Stomach (tissue), 8 donors: ENCODE measurements at regions not wholly inside any gene's neighbourhood (a gene's known extent, or its start where the extent isn't known, plus 50 kb on each side); places are given as distances from the start of the nearest gene placed in this dataset.

ENCODE experiments used
- DNase-seq, 2 donors: peaks; one replicate each; pipeline versions ENCODE4 v3.0.0 to v3.0.0-alpha.2; 2013 to 2019
- H3K27ac ChIP-seq, 5 donors: fragments of 200-600 bp in 4 of 5; sonication (generic) in 4 of 5; one replicate each; pipeline ENCODE4 v1.5.1; 2013 to 2019; ENCODE audit warnings: mild to moderate bottlenecking in 1 of 5, moderate library complexity in 1 of 5
- H3K27me3 ChIP-seq, 3 donors: fragments of 200-600 bp; sonication (generic); one replicate each; pipeline ENCODE4 v1.5.1; 2017 to 2019; ENCODE audit warnings: mixed run types in 1 of 3
- H3K36me3 ChIP-seq, 4 donors: fragments of 200-600 bp; sonication (generic); 1 replicate in 3 of 4; 2 replicates in 1 of 4; pipeline ENCODE4 v1.5.1; 2016 to 2019
- H3K4me1 ChIP-seq, 4 donors: fragments of 200-600 bp; sonication (generic); one replicate each; pipeline ENCODE4 v1.5.1; 2016 to 2019
- H3K4me3 ChIP-seq, 4 donors: fragments of 200-600 bp; sonication (generic) in 3 of 4; one replicate each; pipeline ENCODE4 v1.5.1; 2016 to 2019; ENCODE audit warnings: mild to moderate bottlenecking in 1 of 4
- H3K9me3 ChIP-seq, 4 donors: fragments of 200-600 bp; sonication (generic); one replicate each; pipeline ENCODE4 v1.5.1; 2016 to 2019
- EP300 ChIP-seq: sonication (generic); formaldehyde crosslinking; IDR thresholded peaks from one replicate; pipeline ENCODE4 v1.6.1; 2017; ENCODE audit warnings: antibody characterized with exemption
- POLR2A ChIP-seq, 4 donors: fragments of 450-650 bp; IDR thresholded peaks; one replicate each; pipeline ENCODE4 v1.6.1; 2016; ENCODE audit warnings: antibody characterized with exemption in 4 of 4, control low read depth in 2 of 4, mild to moderate bottlenecking in 1 of 4, moderate library complexity in 1 of 4
- POLR2AphosphoS5 ChIP-seq, 3 donors: sonication (generic); formaldehyde crosslinking; IDR thresholded peaks; one replicate each; pipeline ENCODE4 v1.6.1; 2016; ENCODE audit warnings: antibody characterized with exemption in 3 of 3
- WGBS, 5 donors: extraction: QIAGEN DNeasy Blood & Tissue Kit in 3 of 5; methylation state at CpG; one replicate each; pipeline versions ENCODE4 v1.1.5 to v1.1.7; 2013 to 2018; 5-methylcytosine and 5-hydroxymethylcytosine counted together
- intact Hi-C: fragments of 100-400 bp; cut with DNase I; formaldehyde crosslinking; loops from one replicate; pipeline ENCODE4 v1.15.1; 2023; ENCODE audit warnings: low total_unique reads
- TF ChIP-seq, protein P1 (sequence below), 7 experiments: fragments of 450-650 bp in 4 of 7; fragments of 200-600 bp in 3 of 7; sonication (generic) in 3 of 7; IDR thresholded peaks; one replicate each; pipeline ENCODE4 v1.5.1; 2016 to 2019; ENCODE audit warnings: antibody characterized with exemption in 7 of 7, control low read depth in 2 of 7, mild to moderate bottlenecking in 1 of 7
- donor health status: healthy with polysubstance abuse.
- donor health status: Bipolar disorder and iron deficiency.
- donor health status: healthy.

DNA sequence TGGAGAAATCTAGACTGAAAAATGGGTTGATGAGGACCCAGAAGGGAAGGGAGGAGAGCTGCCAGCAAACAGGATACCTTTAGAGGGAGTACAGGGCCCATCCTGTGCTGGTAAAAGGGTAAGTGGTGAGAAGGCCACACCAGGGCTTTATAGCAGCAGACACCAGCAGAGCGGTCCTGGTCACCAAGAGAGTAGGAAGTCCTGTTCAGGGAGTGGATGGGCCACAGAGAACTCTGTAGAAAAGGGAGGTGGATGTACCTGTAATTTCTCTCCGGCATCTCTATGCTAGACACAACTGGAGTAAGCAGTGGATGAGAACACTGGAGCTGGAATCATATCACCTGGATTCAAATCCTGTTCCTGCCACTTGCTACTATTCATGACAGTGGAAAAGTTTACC is 867.2 kb downstream of the CCSER2 start:
- intact Hi-C loops = no loop called here
- DNase-seq = no peak
- Histone ChIP-seq H3K4me3 (no peak overlapping the region), H3K27ac (no peak overlapping the region), H3K27me3 (no peaks in the 10 kb centered on the region), H3K36me3 (no peaks in the 10 kb centered on the region), H3K4me1 (no peaks in the 10 kb centered on the region), H3K9me3 (no peaks in the 10 kb centered on the region)
- 48 to 85% (median 58%) methylated on average over 2 of the region's 2 CpGs for WGBS, 5 donors
- TF ChIP-seq POLR2AphosphoS5 (IDR thresholded peaks at IDR 0.05) = no peak

DNA sequence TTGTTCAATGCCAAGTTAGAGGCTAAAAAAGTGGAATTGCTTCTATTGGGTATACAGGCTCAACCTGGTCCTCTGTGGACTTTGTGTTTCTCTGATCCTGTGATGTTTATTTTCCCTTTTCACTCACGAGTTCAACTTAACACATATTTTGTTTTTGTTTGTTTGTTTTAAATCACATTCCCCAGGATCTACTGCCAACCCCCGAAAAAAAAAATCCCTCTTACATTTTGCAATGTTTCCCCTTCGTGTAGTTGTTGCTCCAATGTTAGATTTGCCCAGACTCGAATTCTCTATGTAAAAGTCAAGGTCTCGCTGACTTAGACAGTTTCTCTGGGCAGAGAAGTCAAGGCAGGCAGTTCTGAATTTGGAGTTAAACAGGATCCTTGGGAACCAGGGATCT is 876.4 kb downstream of the CCSER2 start:
- intact Hi-C loops = no loop called here

DNA sequence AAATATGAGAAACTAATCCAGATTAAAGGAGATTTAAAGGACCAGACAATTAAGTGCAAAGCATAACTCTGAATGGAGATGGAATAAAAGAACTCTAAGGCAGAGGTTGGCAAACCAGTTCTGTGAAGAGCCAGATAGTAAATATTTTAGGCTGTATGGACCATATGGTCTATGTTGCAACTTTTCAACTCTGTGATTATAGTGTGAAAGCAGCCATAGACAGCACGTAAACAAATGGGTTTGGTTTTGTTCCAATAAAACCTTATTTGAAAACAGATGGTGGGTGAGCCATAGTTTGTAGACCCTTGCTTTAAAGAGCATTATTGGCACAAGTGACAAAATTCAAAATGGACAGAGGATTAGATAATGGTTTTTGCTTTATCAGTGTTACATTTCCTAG is 884.1 kb downstream of the CCSER2 start:
- DNase-seq = no peak
- Histone ChIP-seq H3K9me3 (no peaks in the 10 kb centered on the region), H3K4me3 (no peak overlapping the region), H3K4me1 (no peaks in the 10 kb centered on the region), H3K27ac (no peak overlapping the region), H3K36me3 (no peaks in the 10 kb centered on the region), H3K27me3 (no peaks in the 10 kb centered on the region)
- no peak for TF ChIP-seq POLR2A (IDR thresholded peaks at IDR 0.05)
- no peak for TF ChIP-seq EP300
- TF ChIP-seq, protein P1, sequence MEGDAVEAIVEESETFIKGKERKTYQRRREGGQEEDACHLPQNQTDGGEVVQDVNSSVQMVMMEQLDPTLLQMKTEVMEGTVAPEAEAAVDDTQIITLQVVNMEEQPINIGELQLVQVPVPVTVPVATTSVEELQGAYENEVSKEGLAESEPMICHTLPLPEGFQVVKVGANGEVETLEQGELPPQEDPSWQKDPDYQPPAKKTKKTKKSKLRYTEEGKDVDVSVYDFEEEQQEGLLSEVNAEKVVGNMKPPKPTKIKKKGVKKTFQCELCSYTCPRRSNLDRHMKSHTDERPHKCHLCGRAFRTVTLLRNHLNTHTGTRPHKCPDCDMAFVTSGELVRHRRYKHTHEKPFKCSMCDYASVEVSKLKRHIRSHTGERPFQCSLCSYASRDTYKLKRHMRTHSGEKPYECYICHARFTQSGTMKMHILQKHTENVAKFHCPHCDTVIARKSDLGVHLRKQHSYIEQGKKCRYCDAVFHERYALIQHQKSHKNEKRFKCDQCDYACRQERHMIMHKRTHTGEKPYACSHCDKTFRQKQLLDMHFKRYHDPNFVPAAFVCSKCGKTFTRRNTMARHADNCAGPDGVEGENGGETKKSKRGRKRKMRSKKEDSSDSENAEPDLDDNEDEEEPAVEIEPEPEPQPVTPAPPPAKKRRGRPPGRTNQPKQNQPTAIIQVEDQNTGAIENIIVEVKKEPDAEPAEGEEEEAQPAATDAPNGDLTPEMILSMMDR (IDR thresholded peaks at IDR 0.05) = no peak
- no peak for TF ChIP-seq POLR2AphosphoS5 (IDR thresholded peaks at IDR 0.05)
- intact Hi-C loops = no loop called here
- WGBS, 5 donors = 36 to 71% (median 55%) methylated on average over 1 of the region's 1 CpG

More for the DNA sequence above, 876.4 kb downstream of the CCSER2 start:
- H3K27me3 ChIP-seq = no peaks in the 10 kb centered on the region
- no peak overlapping the region for H3K27ac ChIP-seq
- WGBS, 5 donors = 61 to 70% (median 64%) methylated on average over 5 of the region's 5 CpGs
- no peak overlapping the region for H3K4me3 ChIP-seq
- no peak for DNase-seq
- TF ChIP-seq POLR2A (IDR thresholded peaks at IDR 0.05) (no peak), EP300 (no peak), POLR2AphosphoS5 (IDR thresholded peaks at IDR 0.05) (no peak)
- TF ChIP-seq, protein P1 (IDR thresholded peaks at IDR 0.05) = no peak
- no peaks in the 10 kb centered on the region for H3K9me3 ChIP-seq
- no peaks in the 10 kb centered on the region for H3K36me3 ChIP-seq
- no peaks in the 10 kb centered on the region for H3K4me1 ChIP-seq

DNA sequence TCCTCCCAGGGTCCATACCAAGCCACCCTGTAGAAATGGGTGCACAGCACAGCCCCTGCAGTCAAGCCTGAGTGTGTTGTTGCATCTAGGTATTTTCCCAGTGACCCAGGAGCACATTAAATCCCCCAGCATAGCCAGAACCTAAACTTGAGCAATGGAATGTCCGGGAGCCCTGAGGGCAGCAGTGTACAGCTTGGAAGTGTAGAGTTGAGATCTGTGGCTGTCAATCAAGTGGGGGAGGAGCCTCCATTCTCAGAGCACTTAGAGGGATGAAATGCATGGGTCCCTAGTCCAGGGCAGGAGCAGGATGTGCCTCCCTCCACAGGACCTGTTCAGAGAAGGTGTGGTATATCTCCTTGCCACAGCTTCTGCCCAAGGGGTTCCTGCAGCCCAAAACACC is 885.1 kb downstream of the CCSER2 start:
- H3K9me3 ChIP-seq = peaks cover 0 to 3% (median 0%) of the 10 kb centered on the region in 4 donors
- intact Hi-C loops = no loop called here
- TF ChIP-seq, protein P1 (IDR thresholded peaks at IDR 0.05) = no peak
- no peak for TF ChIP-seq POLR2A (IDR thresholded peaks at IDR 0.05)
- TF ChIP-seq EP300 = no peak
- TF ChIP-seq POLR2AphosphoS5 (IDR thresholded peaks at IDR 0.05) = no peak
- no peak for DNase-seq
- no peaks in the 10 kb centered on the region for H3K27me3 ChIP-seq
- H3K36me3 ChIP-seq = no peaks in the 10 kb centered on the region
- H3K4me3 ChIP-seq = no peak overlapping the region
- H3K27ac ChIP-seq = no peak overlapping the region
- WGBS, 5 donors = 71 to 100% (median 83%) methylated on average over 1 of the region's 1 CpG
- no peaks in the 10 kb centered on the region for H3K4me1 ChIP-seq

DNA sequence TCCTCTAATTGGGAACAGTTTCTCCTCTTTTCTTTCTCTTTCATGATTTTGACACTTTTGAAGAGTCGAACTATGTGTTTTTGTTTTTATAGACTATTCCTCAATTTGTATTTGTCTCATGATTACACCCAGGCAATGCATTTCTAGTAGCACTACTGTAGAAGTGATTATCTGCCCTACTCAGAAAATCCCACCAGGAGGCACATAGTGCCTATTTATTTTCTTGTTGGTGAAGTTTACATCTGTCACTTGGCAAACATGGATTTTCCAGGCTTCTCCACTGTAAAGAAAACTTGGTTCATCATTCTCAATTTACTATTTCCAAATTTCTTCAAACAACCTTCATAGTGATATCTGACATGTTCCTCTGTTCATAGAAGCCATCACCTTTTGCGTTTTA is 893.9 kb downstream of the CCSER2 start:
- Histone ChIP-seq H3K27ac (no peak overlapping the region), H3K9me3 (peaks cover 0 to 6% (median 0%) of the 10 kb centered on the region in 4 donors), H3K4me3 (no peak overlapping the region), H3K36me3 (no peaks in the 10 kb centered on the region), H3K4me1 (no peaks in the 10 kb centered on the region), H3K27me3 (no peaks in the 10 kb centered on the region)
- WGBS, 5 donors = 75 to 84% (median 81%) methylated on average over 2 of the region's 2 CpGs
- intact Hi-C loops = no loop called here
- DNase-seq = no peak
- TF ChIP-seq POLR2A (IDR thresholded peaks at IDR 0.05) (no peak), POLR2AphosphoS5 (IDR thresholded peaks at IDR 0.05) (no peak), EP300 (no peak)
- TF ChIP-seq, protein P1 (IDR thresholded peaks at IDR 0.05) = no peak
